HL-60 (cell line): ENCODE measurements at regions not wholly inside any gene's neighbourhood (a gene's known extent, or its start where the extent isn't known, plus 50 kb on each side); places are given as distances from the start of the nearest gene placed in this dataset.
"Not testable (repeated sequence)": the region's sequence is repeated elsewhere in the genome, so short reads cannot be mapped to it uniquely, and the experiment has no call there.

ENCODE experiments used
- DNase-seq, 2 experiments: peaks; one replicate each; pipeline ENCODE4 v3.0.0-alpha.2; 2010 to 2020; ENCODE audit warnings: low read depth in 1 of 2, low spot score in 1 of 2
- H3K27ac ChIP-seq: fragments of 250-450 bp; sonication (Bioruptor Pico); replicated peaks from 2 replicates; pipeline ENCODE4 v1.5.1; 2020; ENCODE audit warnings: mild to moderate bottlenecking, moderate library complexity
- H3K27me3 ChIP-seq: fragments of 250-450 bp; sonication (Bioruptor Pico); 2 replicates; pipeline ENCODE4 v1.5.1; 2021; ENCODE audit warnings: mild to moderate bottlenecking, moderate library complexity; ENCODE audit not compliant: insufficient read depth, poor library complexity, severe bottlenecking
- H3K4me3 ChIP-seq: replicated peaks from 2 replicates; pipeline ENCODE4 v1.5.1; 2011; ENCODE audit warnings: mild to moderate bottlenecking, control low read depth, low read length; ENCODE audit not compliant: insufficient read depth
- CTCF ChIP-seq: IDR thresholded peaks from one replicate; pipeline ENCODE4 v1.5.1; 2011; ENCODE audit warnings: low read length, control low read depth, inconsistent platforms; ENCODE audit not compliant: insufficient read depth
- GABPA ChIP-seq: IDR thresholded peaks from 2 replicates; pipeline ENCODE4 v1.6.1; 2012; ENCODE audit warnings: low read depth
- POLR2AphosphoS5 ChIP-seq: IDR thresholded peaks from 2 replicates; pipeline ENCODE4 v1.6.1; 2012; ENCODE audit warnings: low read depth
- REST ChIP-seq: IDR thresholded peaks from 2 replicates; pipeline ENCODE4 v1.6.1; 2012; ENCODE audit warnings: low read depth; ENCODE audit not compliant: insufficient replicate concordance
- SPI1 ChIP-seq: IDR thresholded peaks from 2 replicates; pipeline ENCODE4 v1.6.1; 2012; ENCODE audit warnings: low read depth, mild to moderate bottlenecking, borderline replicate concordance

- DNase-seq, H3K4me3 ChIP-seq, H3K27me3 ChIP-seq, H3K27ac ChIP-seq: not testable (repeated sequence)
These were observed 652.1 kb upstream of the LRFN5 start for GRCh38 chr14:40954448-40955130.

GRCh38 chr14:40944521-40944920 is 662.2 kb upstream of the LRFN5 start:
- Histone ChIP-seq H3K27me3 (no peaks in the 10 kb centered on the region), H3K4me3 (no peak overlapping the region), H3K27ac (no peak overlapping the region)
- TF ChIP-seq GABPA (no peak), POLR2AphosphoS5 (no peak), REST (no peak), SPI1 (no peak), CTCF (no peak)
- DNase-seq = no peak

- H3K4me3 ChIP-seq = no peak overlapping the region
- H3K27ac ChIP-seq = no peak overlapping the region
- no peak for TF ChIP-seq CTCF
- no peak for TF ChIP-seq GABPA
- no peak for TF ChIP-seq SPI1
- TF ChIP-seq POLR2AphosphoS5 = no peak
- TF ChIP-seq REST = no peak
- no peak for DNase-seq
- H3K27me3 ChIP-seq = no peaks in the 10 kb centered on the region
These were observed 669.8 kb upstream of the LRFN5 start for GRCh38 chr14:40936861-40937260.

GRCh38 chr14:40920380-40920779 is 686.3 kb upstream of the LRFN5 start:
- no peak overlapping the region for H3K4me3 ChIP-seq
- no peaks in the 10 kb centered on the region for H3K27me3 ChIP-seq
- TF ChIP-seq GABPA (no peak), POLR2AphosphoS5 (no peak), SPI1 (no peak)
- no peak for DNase-seq
- no peak overlapping the region for H3K27ac ChIP-seq

- Histone ChIP-seq H3K4me3 (no peak overlapping the region), H3K27ac (no peak overlapping the region), H3K27me3 (no peaks in the 10 kb centered on the region)
- DNase-seq = no peak
- TF ChIP-seq CTCF (no peak), SPI1 (no peak), REST (no peak), GABPA (no peak), POLR2AphosphoS5 (no peak)
These were observed 695.5 kb upstream of the LRFN5 start for GRCh38 chr14:40911141-40911540.
